Nephron progenitor cell (in vitro differentiated cells): ENCODE measurements at regions not wholly inside any gene's neighbourhood (a gene's known extent, or its start where the extent isn't known, plus 50 kb on each side); places are given as distances from the start of the nearest gene placed in this dataset.

Experiments
- DNase-seq: peaks from one replicate; pipeline ENCODE4 v3.0.0; 2021
- H3K27ac Mint-ChIP-seq: 2 replicates; pipeline ENCODE4 v1.8.0; 2021; ENCODE audit warnings: mild to moderate bottlenecking, moderate library complexity, mixed read lengths
- H3K27me3 Mint-ChIP-seq: 2 replicates; pipeline ENCODE4 v1.8.0; 2021; ENCODE audit warnings: mild to moderate bottlenecking, low read depth, mixed read lengths; ENCODE audit not compliant: poor library complexity
- H3K36me3 Mint-ChIP-seq: 2 replicates; pipeline ENCODE4 v1.8.0; 2021; ENCODE audit warnings: low read depth, mixed read lengths
- H3K4me1 Mint-ChIP-seq: 2 replicates; pipeline ENCODE4 v1.8.0; 2021; ENCODE audit warnings: mixed read lengths
- H3K4me3 Mint-ChIP-seq: 2 replicates; pipeline ENCODE4 v1.8.0; 2021; ENCODE audit warnings: mild to moderate bottlenecking, moderate library complexity, mixed read lengths
- H3K9me3 Mint-ChIP-seq: 2 replicates; pipeline ENCODE4 v1.8.0; 2021; ENCODE audit warnings: mild to moderate bottlenecking, moderate library complexity, mixed read lengths
- TF ChIP-seq, protein P1 (sequence below): fragments of 200-600 bp; sonication (generic); IDR thresholded peaks from 2 replicates; pipeline ENCODE4 v1.5.0; 2021; ENCODE audit warnings: antibody characterized with exemption

DNA sequence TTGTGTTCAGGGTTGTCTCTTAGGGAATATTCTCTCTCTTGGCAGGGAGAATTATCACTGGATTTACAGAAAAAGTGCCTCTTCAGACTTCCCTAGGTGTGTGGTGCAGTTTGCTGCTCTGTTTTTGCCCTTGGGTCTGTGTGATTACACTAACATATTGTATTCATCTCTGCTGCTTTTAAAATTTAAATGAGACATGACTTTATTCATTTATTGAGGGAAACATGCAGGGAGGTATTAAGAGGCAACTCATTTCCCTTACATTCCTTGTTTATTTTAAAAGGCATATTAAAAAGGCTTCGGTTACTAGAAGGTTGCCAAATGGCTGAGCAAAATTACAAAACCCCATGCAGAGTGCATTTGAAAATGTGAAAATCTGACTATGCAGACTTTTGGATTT, 135.1 kb upstream of the GEMIN8 start:
- Mint-ChIP-seq H3K27me3 (no peaks in the 10 kb centered on the region), H3K27ac (no peak overlapping the region), H3K9me3 (peaks cover 32% of the 10 kb centered on the region), H3K4me3 (no peak overlapping the region), H3K4me1 (no peaks in the 10 kb centered on the region), H3K36me3 (no peaks in the 10 kb centered on the region)
- no peak for DNase-seq
- TF ChIP-seq, protein P1, sequence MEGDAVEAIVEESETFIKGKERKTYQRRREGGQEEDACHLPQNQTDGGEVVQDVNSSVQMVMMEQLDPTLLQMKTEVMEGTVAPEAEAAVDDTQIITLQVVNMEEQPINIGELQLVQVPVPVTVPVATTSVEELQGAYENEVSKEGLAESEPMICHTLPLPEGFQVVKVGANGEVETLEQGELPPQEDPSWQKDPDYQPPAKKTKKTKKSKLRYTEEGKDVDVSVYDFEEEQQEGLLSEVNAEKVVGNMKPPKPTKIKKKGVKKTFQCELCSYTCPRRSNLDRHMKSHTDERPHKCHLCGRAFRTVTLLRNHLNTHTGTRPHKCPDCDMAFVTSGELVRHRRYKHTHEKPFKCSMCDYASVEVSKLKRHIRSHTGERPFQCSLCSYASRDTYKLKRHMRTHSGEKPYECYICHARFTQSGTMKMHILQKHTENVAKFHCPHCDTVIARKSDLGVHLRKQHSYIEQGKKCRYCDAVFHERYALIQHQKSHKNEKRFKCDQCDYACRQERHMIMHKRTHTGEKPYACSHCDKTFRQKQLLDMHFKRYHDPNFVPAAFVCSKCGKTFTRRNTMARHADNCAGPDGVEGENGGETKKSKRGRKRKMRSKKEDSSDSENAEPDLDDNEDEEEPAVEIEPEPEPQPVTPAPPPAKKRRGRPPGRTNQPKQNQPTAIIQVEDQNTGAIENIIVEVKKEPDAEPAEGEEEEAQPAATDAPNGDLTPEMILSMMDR = no peak

DNA sequence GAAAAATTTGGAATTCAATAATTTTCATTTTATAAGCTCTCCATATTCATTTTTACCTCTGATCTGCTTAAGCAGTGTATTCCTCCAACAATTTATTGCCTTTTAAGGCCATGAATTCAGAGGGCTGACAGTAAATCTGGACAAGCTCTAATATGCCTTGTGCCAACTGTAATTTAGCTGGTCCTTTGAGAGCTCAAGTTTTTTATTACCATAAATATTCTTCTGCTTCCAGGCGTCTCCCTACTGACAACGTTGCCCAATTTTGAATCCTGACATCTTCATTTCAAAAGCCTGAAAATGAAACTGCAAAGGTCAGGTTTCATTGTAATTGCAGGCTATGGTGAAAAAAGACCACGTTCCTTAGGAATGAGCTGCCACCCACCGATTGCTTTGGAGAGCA, 95.8 kb upstream of the GEMIN8 start:
- peaks cover 28% of the 10 kb centered on the region for H3K9me3 Mint-ChIP-seq
- TF ChIP-seq, protein P1 = no peak
- H3K27me3 Mint-ChIP-seq = no peaks in the 10 kb centered on the region
- no peaks in the 10 kb centered on the region for H3K36me3 Mint-ChIP-seq
- H3K27ac Mint-ChIP-seq = no peak overlapping the region
- H3K4me1 Mint-ChIP-seq = peaks cover 6% of the 10 kb centered on the region
- no peak overlapping the region for H3K4me3 Mint-ChIP-seq
- no peak for DNase-seq

DNA sequence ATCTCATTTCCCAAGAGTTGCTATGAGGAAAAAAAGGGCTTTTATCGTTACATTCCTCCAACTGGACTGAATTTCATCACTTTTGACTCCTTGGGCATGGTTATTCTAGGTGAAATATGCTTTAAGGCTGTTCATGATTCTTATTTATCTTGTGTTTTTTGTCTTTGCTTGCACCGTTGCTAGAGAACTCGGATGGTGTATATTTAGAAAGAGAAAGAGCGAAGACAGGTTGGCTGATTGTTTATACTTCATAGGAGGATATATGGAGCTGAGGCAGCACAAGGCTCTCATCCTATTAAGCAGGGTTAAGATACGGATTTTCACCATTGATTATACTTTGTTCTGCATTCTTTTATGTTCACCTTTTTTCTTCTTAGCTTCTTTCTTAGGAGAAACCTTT, 94.9 kb upstream of the GEMIN8 start:
- Mint-ChIP-seq H3K9me3 (peaks cover 22% of the 10 kb centered on the region), H3K27ac (no peak overlapping the region), H3K36me3 (no peaks in the 10 kb centered on the region), H3K4me3 (no peak overlapping the region), H3K27me3 (no peaks in the 10 kb centered on the region), H3K4me1 (peaks cover 6% of the 10 kb centered on the region)
- TF ChIP-seq, protein P1 = no peak
- no peak for DNase-seq

DNA sequence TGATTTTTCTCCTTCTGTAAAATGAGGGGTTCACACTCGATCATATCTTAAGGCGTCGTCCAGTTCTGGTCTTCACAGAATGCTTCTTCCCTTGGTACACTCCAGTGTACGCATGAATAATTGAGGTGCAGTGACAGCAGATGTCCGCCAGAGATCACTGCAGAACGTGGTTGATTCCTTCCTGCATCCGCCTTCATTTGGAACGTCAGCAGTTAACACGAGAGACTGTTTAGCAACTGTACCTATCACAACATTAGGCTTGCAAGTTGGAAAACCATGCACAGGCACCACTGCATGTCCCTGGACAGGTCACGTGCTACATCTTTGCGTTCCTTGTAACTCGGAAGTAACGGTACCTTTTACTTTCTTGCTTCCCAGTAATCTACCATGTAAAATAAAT, 66.0 kb upstream of the GEMIN8 start:
- Mint-ChIP-seq H3K4me1 (no peaks in the 10 kb centered on the region), H3K36me3 (no peaks in the 10 kb centered on the region), H3K27ac (no peak overlapping the region), H3K27me3 (peaks cover 2% of the 10 kb centered on the region), H3K9me3 (peaks cover 31% of the 10 kb centered on the region), H3K4me3 (no peak overlapping the region)
- DNase-seq = peak; percentile 36
- TF ChIP-seq, protein P1 = peak; percentile 66

DNA sequence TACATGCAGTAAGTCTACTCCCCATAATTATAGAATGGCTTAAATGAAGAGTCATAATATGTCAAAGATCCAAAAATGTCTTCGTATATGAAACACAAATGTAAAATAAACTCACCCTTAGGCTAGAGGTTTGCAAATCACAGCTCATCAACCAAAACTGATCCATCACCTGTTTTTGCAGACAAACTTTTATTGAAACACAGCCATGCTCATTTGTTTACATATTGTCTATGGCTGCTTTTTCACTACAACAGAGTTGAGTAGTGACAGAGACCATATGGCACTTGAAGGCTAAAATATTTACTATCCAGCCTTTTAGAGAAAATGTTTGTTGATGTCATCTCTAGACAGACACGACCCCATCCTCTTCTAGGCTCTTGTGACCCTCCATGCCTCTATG, 64.5 kb upstream of the GEMIN8 start:
- H3K9me3 Mint-ChIP-seq = peaks cover 25% of the 10 kb centered on the region
- peaks cover 2% of the 10 kb centered on the region for H3K27me3 Mint-ChIP-seq
- H3K36me3 Mint-ChIP-seq = no peaks in the 10 kb centered on the region
- no peak overlapping the region for H3K27ac Mint-ChIP-seq
- H3K4me1 Mint-ChIP-seq = no peaks in the 10 kb centered on the region
- TF ChIP-seq, protein P1 = no peak
- DNase-seq = no peak
- no peak overlapping the region for H3K4me3 Mint-ChIP-seq

DNA sequence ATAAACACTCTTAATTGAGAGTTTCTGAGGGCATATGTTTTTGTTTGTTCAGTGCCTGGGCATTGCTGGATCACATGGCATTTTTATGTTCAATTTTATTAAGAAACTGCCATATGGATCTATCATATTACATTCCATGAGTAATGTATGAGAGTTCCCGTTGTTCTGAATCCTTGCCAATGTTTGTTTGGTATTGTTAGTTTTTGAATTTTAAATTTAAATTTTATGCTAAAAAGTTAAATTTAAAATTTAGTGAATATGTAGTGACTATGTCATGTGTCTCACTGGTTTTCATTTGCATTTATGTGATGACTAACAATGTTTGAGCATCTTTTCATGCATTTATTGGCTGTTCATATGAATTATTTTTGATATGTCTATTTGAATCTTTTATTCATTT, 54.8 kb upstream of the GEMIN8 start:
- H3K27ac Mint-ChIP-seq = no peak overlapping the region
- no peak overlapping the region for H3K4me3 Mint-ChIP-seq
- no peaks in the 10 kb centered on the region for H3K36me3 Mint-ChIP-seq
- no peak for DNase-seq
- no peaks in the 10 kb centered on the region for H3K27me3 Mint-ChIP-seq
- no peaks in the 10 kb centered on the region for H3K4me1 Mint-ChIP-seq
- H3K9me3 Mint-ChIP-seq = no peaks in the 10 kb centered on the region
- TF ChIP-seq, protein P1 = no peak
